PC-3 (cell line): ENCODE measurements at regions not wholly inside any gene's neighbourhood (a gene's known extent, or its start where the extent isn't known, plus 50 kb on each side); places are given as distances from the start of the nearest gene placed in this dataset.

ENCODE experiments used
- EZH2phosphoT487 ChIP-seq: fragments of 300-600 bp; sonication (generic); IDR thresholded peaks from 2 replicates; pipeline ENCODE4 v1.6.1; 2018; ENCODE audit warnings: mild to moderate bottlenecking, antibody characterized with exemption, low read length, borderline replicate concordance
- TF ChIP-seq, protein P1 (sequence below): fragments of 300-600 bp; sonication (generic); conservative IDR thresholded peaks from 2 replicates; pipeline ENCODE4 v1.5.1; 2017; ENCODE audit warnings: antibody characterized with exemption, low read depth, mild to moderate bottlenecking, low read length

- TF ChIP-seq, protein P1, sequence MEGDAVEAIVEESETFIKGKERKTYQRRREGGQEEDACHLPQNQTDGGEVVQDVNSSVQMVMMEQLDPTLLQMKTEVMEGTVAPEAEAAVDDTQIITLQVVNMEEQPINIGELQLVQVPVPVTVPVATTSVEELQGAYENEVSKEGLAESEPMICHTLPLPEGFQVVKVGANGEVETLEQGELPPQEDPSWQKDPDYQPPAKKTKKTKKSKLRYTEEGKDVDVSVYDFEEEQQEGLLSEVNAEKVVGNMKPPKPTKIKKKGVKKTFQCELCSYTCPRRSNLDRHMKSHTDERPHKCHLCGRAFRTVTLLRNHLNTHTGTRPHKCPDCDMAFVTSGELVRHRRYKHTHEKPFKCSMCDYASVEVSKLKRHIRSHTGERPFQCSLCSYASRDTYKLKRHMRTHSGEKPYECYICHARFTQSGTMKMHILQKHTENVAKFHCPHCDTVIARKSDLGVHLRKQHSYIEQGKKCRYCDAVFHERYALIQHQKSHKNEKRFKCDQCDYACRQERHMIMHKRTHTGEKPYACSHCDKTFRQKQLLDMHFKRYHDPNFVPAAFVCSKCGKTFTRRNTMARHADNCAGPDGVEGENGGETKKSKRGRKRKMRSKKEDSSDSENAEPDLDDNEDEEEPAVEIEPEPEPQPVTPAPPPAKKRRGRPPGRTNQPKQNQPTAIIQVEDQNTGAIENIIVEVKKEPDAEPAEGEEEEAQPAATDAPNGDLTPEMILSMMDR: no peak
- no peak for TF ChIP-seq EZH2phosphoT487
Observed at GRCh38 chr16:87243478-87243877, 73.7 kb downstream of the C16orf95 start.
